HCT116 (cell line): ENCODE measurements at regions not wholly inside any gene's neighbourhood (a gene's known extent, or its start where the extent isn't known, plus 50 kb on each side); places are given as distances from the start of the nearest gene placed in this dataset.

Experiments
- ATAC-seq: fragments of 200-7000 bp; cut with Tn5 transposase; 2 replicates; pipeline ENCODE4 v1.9.1; 2020; ENCODE audit warnings: mild to moderate bottlenecking, moderate library complexity
- BruUV-seq: library from RNA; stranded (reverse); fragments of 400-500 nt; replicated peaks from 2 replicates; lab custom pipeline; 2021; lab: Mats Ljungman, UMichigan
- CTCF ChIA-PET: fragments of 300-600 bp; sonication (Branson Sonifier 250); formaldehyde crosslinking; loops from one replicate; lab custom pipeline; 2021; ENCODE audit warnings: antibody characterized with exemption; lab: Charles Lee
- POLR2A ChIA-PET: fragments of 300-600, 350-600 bp; sonication (Branson Sonifier 250); formaldehyde crosslinking; loops from one replicate; lab custom pipeline; 2021; ENCODE audit warnings: antibody characterized with exemption; lab: Charles Lee
- RAD21 ChIA-PET, 2 experiments: fragments of 300-600 bp; sonication (Branson Sonifier 250); formaldehyde crosslinking; loops; one replicate each; lab custom pipeline; 2023; ENCODE audit warnings: low total read pairs in 2 of 2; ENCODE audit not compliant: uncharacterized antibody in 2 of 2, unreplicated experiment in 2 of 2, low non-redundant PET in 1 of 2; lab: Charles Lee
- DNase-seq: peaks from one replicate; pipeline ENCODE4 v3.0.0-alpha.2; 2010; ENCODE audit warnings: low read depth, low spot score
- H2AFZ ChIP-seq: fragments of 200-600 bp; shearing (Covaris generic), sonication (generic); 2 replicates; pipeline ENCODE4 v1.6.1; 2017; ENCODE audit warnings: low read depth, mixed run types, mixed read lengths, antibody characterized with exemption, low read length; ENCODE audit not compliant: poor library complexity, severe bottlenecking
- H3K27ac ChIP-seq: 2 replicates; pipeline ENCODE4 v1.5.1; 2012; ENCODE audit warnings: low read depth, low read length
- H3K27me3 ChIP-seq: fragments of 200-600 bp; sonication (generic); 2 replicates; pipeline ENCODE4 v1.6.1; 2016; ENCODE audit warnings: mixed run types, low read length, mixed read lengths; ENCODE audit not compliant: insufficient read depth
- H3K36me3 ChIP-seq, 2 experiments: fragments of 200-500 bp in 1 of 2; fragments of 200-600 bp in 1 of 2; sonication (Bioruptor generic) in 1 of 2; sonication (generic) in 1 of 2; 2 replicates each; pipeline versions ENCODE4 v1.5.1 to v1.6.1; 2014 to 2016; ENCODE audit warnings: low read length in 2 of 2, inconsistent platforms in 1 of 2, mixed read lengths in 1 of 2, mixed run types in 1 of 2; ENCODE audit not compliant: insufficient read depth in 2 of 2, control insufficient read depth in 1 of 2
- H3K4me1 ChIP-seq, 2 experiments: fragments of 200-600 bp in 1 of 2; sonication (generic) in 1 of 2; 2 replicates each; pipeline versions ENCODE4 v1.5.1 to v1.6.1; 2012 to 2017; ENCODE audit warnings: low read length in 2 of 2, inconsistent platforms in 1 of 2, mild to moderate bottlenecking in 1 of 2, mixed read lengths in 1 of 2, mixed run types in 1 of 2, moderate library complexity in 1 of 2; ENCODE audit not compliant: insufficient read depth in 2 of 2, control insufficient read depth in 1 of 2
- H3K4me2 ChIP-seq: fragments of 200-600 bp; sonication (generic); 2 replicates; pipeline ENCODE4 v1.6.1; 2017; ENCODE audit warnings: mixed run types, low read length, mixed read lengths
- H3K4me3 ChIP-seq, 2 experiments: fragments of 200-600 bp in 1 of 2; sonication (generic) in 1 of 2; replicated peaks in 1 of 2; 2 replicates each; pipeline ENCODE4 v1.5.1; 2011 to 2016; ENCODE audit warnings: low read length in 2 of 2, control low read depth in 1 of 2, low read depth in 1 of 2, mild to moderate bottlenecking in 1 of 2, mixed read lengths in 1 of 2, mixed run types in 1 of 2
- H3K79me2 ChIP-seq: fragments of 200-600 bp; sonication (generic); 2 replicates; pipeline ENCODE4 v1.6.1; 2017; ENCODE audit warnings: mild to moderate bottlenecking, mixed run types, low read length, moderate library complexity, mixed read lengths; ENCODE audit not compliant: insufficient read depth
- H3K9ac ChIP-seq: fragments of 200-600 bp; sonication (generic); 2 replicates; pipeline ENCODE4 v1.6.1; 2016; ENCODE audit warnings: low read length, mixed read lengths
- H3K9me2 ChIP-seq: fragments of 200-600 bp; sonication (generic), shearing (Covaris generic); 2 replicates; pipeline ENCODE4 v1.6.1; 2017; ENCODE audit warnings: mixed run types, mild to moderate bottlenecking, moderate library complexity; ENCODE audit not compliant: insufficient read depth
- H3K9me3 ChIP-seq, 2 experiments: fragments of 200-500 bp in 1 of 2; fragments of 200-600 bp in 1 of 2; sonication (Bioruptor generic) in 1 of 2; sonication (generic) in 1 of 2; 2 replicates each; pipeline ENCODE4 v1.6.1; 2014 to 2017; ENCODE audit warnings: low read length in 2 of 2, mixed read lengths in 2 of 2, inconsistent platforms in 1 of 2, low read depth in 1 of 2, mild to moderate bottlenecking in 1 of 2, mixed run types in 1 of 2, moderate library complexity in 1 of 2; ENCODE audit not compliant: control insufficient read depth in 1 of 2, insufficient read depth in 1 of 2
- H4K20me1 ChIP-seq: fragments of 200-600 bp; sonication (generic), shearing (Covaris generic); 2 replicates; pipeline ENCODE4 v1.6.1; 2017; ENCODE audit warnings: mixed run types, mild to moderate bottlenecking, moderate library complexity; ENCODE audit not compliant: insufficient read depth
- EGR1 ChIP-seq: IDR thresholded peaks from 2 replicates; pipeline ENCODE4 v1.6.1; 2012; ENCODE audit warnings: low read depth
- ELF1 ChIP-seq: IDR thresholded peaks from 2 replicates; pipeline ENCODE4 v1.6.1; 2012; ENCODE audit warnings: low read depth, borderline replicate concordance
- EZH2phosphoT487 ChIP-seq: fragments of 200-600 bp; IDR thresholded peaks from 2 replicates; pipeline ENCODE4 v1.6.1; 2018; ENCODE audit warnings: antibody characterized with exemption, borderline replicate concordance
- FOSL1 ChIP-seq: IDR thresholded peaks from 2 replicates; pipeline ENCODE4 v1.6.1; 2012; ENCODE audit warnings: low read depth
- JUND ChIP-seq: IDR thresholded peaks from 2 replicates; pipeline ENCODE4 v1.6.1; 2012
- POLR2A ChIP-seq: IDR thresholded peaks from 2 replicates; pipeline ENCODE4 v1.7.0; 2011; ENCODE audit warnings: borderline replicate concordance; ENCODE audit not compliant: insufficient read depth, insufficient read length; ENCODE audit errors: extremely low read depth
- TCF7L2 ChIP-seq: IDR thresholded peaks from 2 replicates; pipeline ENCODE4 v1.7.0; 2011; ENCODE audit warnings: borderline replicate concordance, inconsistent platforms; ENCODE audit not compliant: insufficient read depth, insufficient read length; ENCODE audit errors: extremely low read depth
- ZBTB33 ChIP-seq: IDR thresholded peaks from 2 replicates; pipeline ENCODE4 v1.6.1; 2011; ENCODE audit warnings: mild to moderate bottlenecking, low read length, moderate library complexity; ENCODE audit not compliant: insufficient replicate concordance; ENCODE audit errors: extremely low read depth
- ZNF274 ChIP-seq: fragments of 200-500 bp; sonication (Bioruptor generic); IDR thresholded peaks from 2 replicates; pipeline ENCODE4 v1.6.1; 2014; ENCODE audit warnings: mild to moderate bottlenecking, low read depth, low read length, inconsistent platforms
- intact Hi-C: fragments of 100-400 bp; cut with micrococcal nuclease; formaldehyde crosslinking; loops from 2 replicates; pipeline ENCODE4 v1.10.0; 2022
- TF ChIP-seq, protein P1 (sequence below): IDR thresholded peaks from 2 replicates; pipeline ENCODE4 v1.6.1; 2012
- TF ChIP-seq, protein P2 (sequence below): IDR thresholded peaks from 2 replicates; pipeline ENCODE4 v1.6.1; 2012; ENCODE audit warnings: low read depth

DNA sequence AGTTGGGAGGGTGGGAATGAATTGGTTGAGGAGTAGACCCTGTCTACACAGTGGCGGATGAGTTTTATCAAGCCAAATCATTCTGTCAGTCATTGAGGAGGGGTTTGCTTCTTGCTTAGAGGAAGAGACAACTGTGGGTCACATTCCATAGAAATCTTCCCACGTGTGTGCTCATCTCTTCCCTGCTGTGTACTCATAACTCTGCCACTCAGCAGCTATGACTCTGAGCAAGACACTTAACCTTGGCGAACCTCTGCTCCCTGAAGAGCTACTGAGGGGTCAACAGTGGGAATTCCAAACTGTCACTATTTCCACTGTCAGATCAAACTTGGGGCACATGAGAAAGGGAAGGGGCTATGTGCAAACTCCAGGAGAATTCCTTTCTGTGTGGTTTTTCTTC, 72.6 kb upstream of the COX10 start:
- Histone ChIP-seq H3K4me1 (no peaks in the 10 kb centered on the region), H3K36me3 (no peaks in the 10 kb centered on the region), H3K27ac (no peak overlapping the region), H2AFZ (no peak overlapping the region), H3K9me2 (no peaks in the 10 kb centered on the region), H3K4me3 (no peak overlapping the region), H3K27me3 (no peaks in the 10 kb centered on the region), H3K4me2 (no peak overlapping the region), H3K9ac (no peak overlapping the region), H4K20me1 (no peaks in the 10 kb centered on the region), H3K9me3 (no peaks in the 10 kb centered on the region), H3K79me2 (no peaks in the 10 kb centered on the region)
- no peak for TF ChIP-seq TCF7L2
- ChIA-PET CTCF (no interaction called here), POLR2A (no interaction called here), RAD21 (no interaction called here)
- intact Hi-C loops = no loop called here
- no TSS peak for BruUV-seq
- ATAC-seq (no peak), DNase-seq (no peak)

DNA sequence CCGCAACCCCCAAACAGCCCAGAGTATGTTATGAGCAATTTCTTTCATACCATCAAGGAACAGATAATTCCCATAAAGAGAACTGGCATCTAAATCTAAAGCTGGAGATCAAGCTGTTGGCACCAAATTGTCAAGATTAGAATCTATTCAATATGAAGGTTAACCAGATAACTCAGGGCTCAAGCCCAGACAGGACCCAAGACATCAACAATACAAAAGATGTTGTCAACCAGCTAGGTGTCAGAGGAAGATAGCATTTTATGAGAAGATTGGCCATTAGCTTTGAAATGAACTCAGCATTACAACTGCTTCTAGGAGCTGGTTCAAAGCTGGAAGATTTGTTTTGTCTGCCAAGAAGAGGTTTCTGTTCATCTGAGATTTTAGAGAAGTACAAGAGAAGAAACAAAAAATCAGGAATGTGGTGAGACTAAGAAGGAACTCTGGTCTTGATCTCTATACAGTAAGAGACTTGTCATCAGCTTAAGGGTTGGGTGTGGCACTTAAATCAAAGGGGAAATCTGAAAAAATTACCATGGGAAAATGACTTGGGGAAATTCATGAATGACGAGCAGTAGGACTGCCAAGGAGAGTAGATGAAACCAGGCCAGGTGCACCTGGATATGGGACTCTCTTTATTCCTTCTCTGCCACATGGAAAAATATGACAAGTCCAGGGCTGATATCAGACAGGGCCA, 64.2 kb upstream of the COX10 start:
- Histone ChIP-seq H2AFZ (no peak overlapping the region), H3K27ac (no peak overlapping the region), H3K9ac (no peak overlapping the region), H4K20me1 (no peaks in the 10 kb centered on the region), H3K4me1 (peaks cover 0 to 10% of the 10 kb centered on the region in 2 experiments; a peak in 1 of 4 replicates), H3K9me2 (no peaks in the 10 kb centered on the region), H3K9me3 (no peaks in the 10 kb centered on the region), H3K4me2 (peak overlapping the region; percentile 38; the same call in 1 of the 2 replicates), H3K27me3 (no peaks in the 10 kb centered on the region), H3K4me3 (no peak overlapping the region), H3K36me3 (no peaks in the 10 kb centered on the region), H3K79me2 (no peaks in the 10 kb centered on the region)
- ATAC-seq (peak; percentile 52; the same call in 1 of the 2 replicates), DNase-seq (peak; percentile 21)
- POLR2A ChIA-PET = no interaction called here
- intact Hi-C loops = no loop called here
- no TSS peak for BruUV-seq
- RAD21 ChIA-PET = no interaction called here
- CTCF ChIA-PET = no interaction called here
- TF ChIP-seq, protein P1, sequence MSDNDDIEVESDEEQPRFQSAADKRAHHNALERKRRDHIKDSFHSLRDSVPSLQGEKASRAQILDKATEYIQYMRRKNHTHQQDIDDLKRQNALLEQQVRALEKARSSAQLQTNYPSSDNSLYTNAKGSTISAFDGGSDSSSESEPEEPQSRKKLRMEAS = no peak
- TF ChIP-seq JUND = no peak
- TF ChIP-seq EGR1 = no peak
- TF ChIP-seq ZNF274 = no peak
- TF ChIP-seq POLR2A = no peak
- TF ChIP-seq FOSL1 = peak; percentile 42; the same call in 1 of the 2 replicates
- TF ChIP-seq EZH2phosphoT487 = no peak
- TF ChIP-seq ZBTB33 = no peak
- TF ChIP-seq, protein P2, sequence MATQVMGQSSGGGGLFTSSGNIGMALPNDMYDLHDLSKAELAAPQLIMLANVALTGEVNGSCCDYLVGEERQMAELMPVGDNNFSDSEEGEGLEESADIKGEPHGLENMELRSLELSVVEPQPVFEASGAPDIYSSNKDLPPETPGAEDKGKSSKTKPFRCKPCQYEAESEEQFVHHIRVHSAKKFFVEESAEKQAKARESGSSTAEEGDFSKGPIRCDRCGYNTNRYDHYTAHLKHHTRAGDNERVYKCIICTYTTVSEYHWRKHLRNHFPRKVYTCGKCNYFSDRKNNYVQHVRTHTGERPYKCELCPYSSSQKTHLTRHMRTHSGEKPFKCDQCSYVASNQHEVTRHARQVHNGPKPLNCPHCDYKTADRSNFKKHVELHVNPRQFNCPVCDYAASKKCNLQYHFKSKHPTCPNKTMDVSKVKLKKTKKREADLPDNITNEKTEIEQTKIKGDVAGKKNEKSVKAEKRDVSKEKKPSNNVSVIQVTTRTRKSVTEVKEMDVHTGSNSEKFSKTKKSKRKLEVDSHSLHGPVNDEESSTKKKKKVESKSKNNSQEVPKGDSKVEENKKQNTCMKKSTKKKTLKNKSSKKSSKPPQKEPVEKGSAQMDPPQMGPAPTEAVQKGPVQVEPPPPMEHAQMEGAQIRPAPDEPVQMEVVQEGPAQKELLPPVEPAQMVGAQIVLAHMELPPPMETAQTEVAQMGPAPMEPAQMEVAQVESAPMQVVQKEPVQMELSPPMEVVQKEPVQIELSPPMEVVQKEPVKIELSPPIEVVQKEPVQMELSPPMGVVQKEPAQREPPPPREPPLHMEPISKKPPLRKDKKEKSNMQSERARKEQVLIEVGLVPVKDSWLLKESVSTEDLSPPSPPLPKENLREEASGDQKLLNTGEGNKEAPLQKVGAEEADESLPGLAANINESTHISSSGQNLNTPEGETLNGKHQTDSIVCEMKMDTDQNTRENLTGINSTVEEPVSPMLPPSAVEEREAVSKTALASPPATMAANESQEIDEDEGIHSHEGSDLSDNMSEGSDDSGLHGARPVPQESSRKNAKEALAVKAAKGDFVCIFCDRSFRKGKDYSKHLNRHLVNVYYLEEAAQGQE = no peak
- TF ChIP-seq ELF1 = no peak
- TF ChIP-seq TCF7L2 = peak; percentile 10
